H1 (cell line): ENCODE measurements at regions not wholly inside any gene's neighbourhood (a gene's known extent, or its start where the extent isn't known, plus 50 kb on each side); places are given as distances from the start of the nearest gene placed in this dataset.

Experiments used
- E2F6 ChIP-seq: IDR thresholded peaks from 2 replicates; pipeline ENCODE4 v1.6.1; 2012; ENCODE audit warnings: inconsistent platforms
- GABPA ChIP-seq: IDR thresholded peaks from 2 replicates; pipeline ENCODE4 v1.6.1; 2011; ENCODE audit warnings: mild to moderate bottlenecking, low read length, moderate library complexity, borderline replicate concordance; ENCODE audit not compliant: insufficient read depth
- NRF1 ChIP-seq: IDR thresholded peaks from 2 replicates; pipeline ENCODE4 v1.6.1; 2011; ENCODE audit warnings: mild to moderate bottlenecking, low read depth, low read length, improper control_type of control experiment
- POLR2A ChIP-seq, 2 experiments: IDR thresholded peaks; 1 replicate in 1 of 2; 2 replicates in 1 of 2; pipeline ENCODE4 v1.6.1; 2011; ENCODE audit warnings: low read depth in 2 of 2, low read length in 2 of 2, mild to moderate bottlenecking in 2 of 2; ENCODE audit errors: control extremely low read depth in 1 of 2
- SIRT6 ChIP-seq: IDR thresholded peaks from one replicate; pipeline ENCODE4 v1.7.1; 2012; ENCODE audit warnings: low read length, inconsistent platforms
- ZNF274 ChIP-seq: IDR thresholded peaks from 2 replicates; pipeline ENCODE4 v1.7.0; 2012; ENCODE audit warnings: low read length, borderline replicate concordance; ENCODE audit errors: extremely low read depth

GRCh38 chr3:176935194-176935888 is 261.9 kb downstream of the TBL1XR1 start (continued):
- TF ChIP-seq E2F6 (no peak), NRF1 (no peak), SIRT6 (no peak), GABPA (no peak), POLR2A (IDR thresholded peaks at IDR 0.05; ENCODE audit: control extremely low read depth in 1 of 2, low read depth in 2 of 2, low read length in 2 of 2) (no peak), ZNF274 (no peak)
